PC-3 (cell line): ENCODE measurements at regions not wholly inside any gene's neighbourhood (a gene's known extent, or its start where the extent isn't known, plus 50 kb on each side); places are given as distances from the start of the nearest gene placed in this dataset.

Experiments
- CTCF ChIP-seq: fragments of 300-600 bp; sonication (generic); conservative IDR thresholded peaks from 2 replicates; pipeline ENCODE4 v1.5.1; 2017; ENCODE audit warnings: antibody characterized with exemption, low read depth, mild to moderate bottlenecking, low read length
- EZH2 ChIP-seq: fragments of 300-600 bp; sonication (generic); IDR thresholded peaks from one replicate; pipeline ENCODE4 v1.6.1; 2017; ENCODE audit warnings: antibody characterized with exemption, mild to moderate bottlenecking, low read length; ENCODE audit not compliant: unreplicated experiment
- EZH2phosphoT487 ChIP-seq: fragments of 300-600 bp; sonication (generic); IDR thresholded peaks from 2 replicates; pipeline ENCODE4 v1.6.1; 2018; ENCODE audit warnings: mild to moderate bottlenecking, antibody characterized with exemption, low read length, borderline replicate concordance

GRCh38 chrX:132561974-132562373 lies 73.1 kb upstream of the MBNL3 start:
- TF ChIP-seq CTCF (no peak), EZH2 (no peak), EZH2phosphoT487 (no peak)
